HEK293 (cell line): ENCODE measurements at regions not wholly inside any gene's neighbourhood (a gene's known extent, or its start where the extent isn't known, plus 50 kb on each side); places are given as distances from the start of the nearest gene placed in this dataset.

Source experiments
- CTCF ChIA-PET: fragments of 350-600 bp; formaldehyde crosslinking; extraction: SDS; loops from one replicate; lab custom pipeline; 2021; ENCODE audit warnings: antibody characterized with exemption; lab: Yijun Ruan, JAX
- POLR2A ChIA-PET: fragments of 300-600 bp; formaldehyde crosslinking; extraction: SDS; loops from one replicate; lab custom pipeline; 2020; ENCODE audit warnings: antibody characterized with exemption, inconsistent platforms; lab: Yijun Ruan, JAX
- H3K27ac ChIP-seq: fragments of 200-500 bp; sonication (Bioruptor generic); 2 replicates; pipeline ENCODE4 v1.5.1; 2014; ENCODE audit warnings: low read depth, low read length, control low read depth, inconsistent platforms; ENCODE audit errors: extremely low read depth
- H3K36me3 ChIP-seq, 2 experiments: fragments of 200-500 bp in 1 of 2; sonication (Bioruptor generic) in 1 of 2; 1 replicate in 1 of 2; 2 replicates in 1 of 2; pipeline ENCODE4 v1.5.1; 2014 to 2017; ENCODE audit warnings: inconsistent platforms in 2 of 2, low read length in 2 of 2; ENCODE audit not compliant: control insufficient read depth in 2 of 2, insufficient read depth in 1 of 2
- H3K4me1 ChIP-seq: fragments of 200-500 bp; sonication (Bioruptor generic); 2 replicates; pipeline ENCODE4 v1.5.1; 2014; ENCODE audit warnings: mild to moderate bottlenecking, low read length, inconsistent platforms; ENCODE audit not compliant: control insufficient read depth, insufficient read depth
- H3K4me3 ChIP-seq: 2 replicates; pipeline ENCODE4 v1.5.1; 2011; ENCODE audit warnings: low read depth, mild to moderate bottlenecking, control low read depth, low read length, moderate library complexity
- H3K9me3 ChIP-seq: fragments of 200-500 bp; sonication (Bioruptor generic); 2 replicates; pipeline ENCODE4 v1.5.1; 2014; ENCODE audit warnings: low read depth, low read length, inconsistent platforms; ENCODE audit not compliant: control insufficient read depth, insufficient read depth
- BCL6B ChIP-seq: fragments of 450-650 bp; formaldehyde crosslinking; IDR thresholded peaks from 2 replicates; pipeline ENCODE4 v1.5.1; 2017; ENCODE audit warnings: missing biosample characterization, missing genetic modification characterization
- GLI2 ChIP-seq: fragments of 450-650 bp; formaldehyde crosslinking; IDR thresholded peaks from 2 replicates; pipeline ENCODE4; 2017; ENCODE audit warnings: missing biosample characterization, missing genetic modification characterization, low read depth, borderline replicate concordance
- KLF9 ChIP-seq: fragments of 450-650 bp; formaldehyde crosslinking; IDR thresholded peaks from 2 replicates; pipeline ENCODE4 v1.5.1; 2016; ENCODE audit warnings: missing biosample characterization, missing genetic modification characterization, low read depth
- SP2 ChIP-seq: fragments of 450-650 bp; formaldehyde crosslinking; IDR thresholded peaks from 2 replicates; pipeline ENCODE4 v1.5.1; 2016; ENCODE audit warnings: missing biosample characterization, missing genetic modification characterization
- ZEB2 ChIP-seq: fragments of 450-650 bp; formaldehyde crosslinking; IDR thresholded peaks from 2 replicates; pipeline ENCODE4 v1.5.1; 2016; ENCODE audit warnings: missing biosample characterization, missing genetic modification characterization
- ZFHX2 ChIP-seq: fragments of 450-650 bp; formaldehyde crosslinking; conservative IDR thresholded peaks from 2 replicates; pipeline ENCODE4 v1.5.1; 2016; ENCODE audit warnings: missing biosample characterization, missing genetic modification characterization
- ZFP37 ChIP-seq: fragments of 450-650 bp; formaldehyde crosslinking; IDR thresholded peaks from 2 replicates; pipeline ENCODE4 v1.5.1; 2016; ENCODE audit warnings: missing biosample characterization, missing genetic modification characterization
- ZNF239 ChIP-seq: fragments of 450-650 bp; formaldehyde crosslinking; IDR thresholded peaks from 2 replicates; pipeline ENCODE4 v1.5.1; 2016; ENCODE audit warnings: missing biosample characterization, missing genetic modification characterization
- ZNF423 ChIP-seq: fragments of 450-650 bp; formaldehyde crosslinking; IDR thresholded peaks from 2 replicates; pipeline ENCODE4 v1.5.1; 2016; ENCODE audit warnings: missing biosample characterization, missing genetic modification characterization
- ZNF518A ChIP-seq: fragments of 450-650 bp; formaldehyde crosslinking; conservative IDR thresholded peaks from 2 replicates; pipeline ENCODE4 v1.5.1; 2016; ENCODE audit warnings: low read depth, missing biosample characterization, missing genetic modification characterization
- ZNF560 ChIP-seq: fragments of 450-650 bp; formaldehyde crosslinking; IDR thresholded peaks from 2 replicates; pipeline ENCODE4 v1.5.1; 2017; ENCODE audit warnings: missing biosample characterization, missing genetic modification characterization, borderline replicate concordance
- ZNF600 ChIP-seq: fragments of 450-650 bp; formaldehyde crosslinking; IDR thresholded peaks from 2 replicates; pipeline ENCODE4 v1.5.1; 2016; ENCODE audit warnings: missing biosample characterization, missing genetic modification characterization
- ZNF610 ChIP-seq: fragments of 450-650 bp; formaldehyde crosslinking; IDR thresholded peaks from 2 replicates; pipeline ENCODE4 v1.5.1; 2016; ENCODE audit warnings: missing biosample characterization, missing genetic modification characterization, borderline replicate concordance
- ZNF624 ChIP-seq: fragments of 450-650 bp; formaldehyde crosslinking; IDR thresholded peaks from 2 replicates; pipeline ENCODE4 v1.5.1; 2017; ENCODE audit warnings: missing biosample characterization, missing genetic modification characterization
- ZNF629 ChIP-seq: fragments of 450-650 bp; formaldehyde crosslinking; IDR thresholded peaks from 2 replicates; pipeline ENCODE4 v1.5.1; 2017; ENCODE audit warnings: missing biosample characterization, missing genetic modification characterization
- ZNF654 ChIP-seq: fragments of 450-650 bp; formaldehyde crosslinking; IDR thresholded peaks from 2 replicates; pipeline ENCODE4 v1.5.1; 2016; ENCODE audit warnings: low read depth, missing biosample characterization, missing genetic modification characterization
- ZNF677 ChIP-seq: fragments of 450-650 bp; IDR thresholded peaks from 2 replicates; pipeline ENCODE4 v1.5.0; 2018; ENCODE audit warnings: missing biosample characterization, mild to moderate bottlenecking, missing genetic modification characterization, moderate library complexity
- ZNF792 ChIP-seq: fragments of 450-650 bp; formaldehyde crosslinking; IDR thresholded peaks from 2 replicates; pipeline ENCODE4 v1.5.1; 2016; ENCODE audit warnings: missing biosample characterization, missing genetic modification characterization
- ZSCAN23 ChIP-seq: fragments of 450-650 bp; formaldehyde crosslinking; IDR thresholded peaks from 2 replicates; pipeline ENCODE4 v1.5.1; 2016; ENCODE audit warnings: missing biosample characterization, missing genetic modification characterization

- TF ChIP-seq ZNF423 (tag by site-specific recombination): no peak
Measured at GRCh38 chr1:3992103-3992556, 92.1 kb upstream of the C1orf174 start (continued).

- ChIA-PET POLR2A (no interaction called here), CTCF (interaction anchor here (0.6 kb wide), 1 partner anchor 172 kb away, joined by 3 read pairs; no protein-coding TSS in a partner anchor)
- no peaks in the 10 kb centered on the region for H3K36me3 ChIP-seq
- H3K4me1 ChIP-seq: no peaks in the 10 kb centered on the region
- H3K9me3 ChIP-seq: no peaks in the 10 kb centered on the region
- TF ChIP-seq ZNF600 (no peak), KLF9 (tag by site-specific recombination) (no peak), ZNF610 (tag by site-specific recombination) (no peak), ZNF792 (tag by site-specific recombination) (no peak), ZNF677 (no peak), GLI2 (tag by site-specific recombination) (no peak), ZNF560 (tag by site-specific recombination) (no peak), BCL6B (tag by site-specific recombination) (no peak), ZEB2 (tag by site-specific recombination) (no peak), ZFHX2 (no peak), SP2 (tag by site-specific recombination) (no peak)
- H3K4me3 ChIP-seq: no peak overlapping the region
- H3K27ac ChIP-seq: no peak overlapping the region
Measured at GRCh38 chr1:3992746-3993145, 92.7 kb upstream of the C1orf174 start.

GRCh38 chr1:3993619-3994375 is 93.7 kb upstream of the C1orf174 start:
- TF ChIP-seq ZNF654: no peak
- TF ChIP-seq ZSCAN23 (tag by site-specific recombination): no peak
- no peak for TF ChIP-seq ZNF624 (tag by site-specific recombination)
- TF ChIP-seq ZFP37 (tag by site-specific recombination): no peak
- TF ChIP-seq ZNF239 (tag by site-specific recombination): no peak
- no peak for TF ChIP-seq ZNF560 (tag by site-specific recombination)
- TF ChIP-seq ZNF518A (tag by site-specific recombination): no peak
- TF ChIP-seq ZNF629 (tag by site-specific recombination): no peak
- no peaks in the 10 kb centered on the region for H3K36me3 ChIP-seq
- ChIA-PET POLR2A (no interaction called here), CTCF (no interaction called here)
- H3K27ac ChIP-seq: no peak overlapping the region
- H3K4me3 ChIP-seq: no peak overlapping the region
- no peaks in the 10 kb centered on the region for H3K4me1 ChIP-seq
- no peaks in the 10 kb centered on the region for H3K9me3 ChIP-seq
